RCC 7860 (cell line): ENCODE measurements at regions not wholly inside any gene's neighbourhood (a gene's known extent, or its start where the extent isn't known, plus 50 kb on each side); places are given as distances from the start of the nearest gene placed in this dataset.

ENCODE experiments used
- DNase-seq: peaks from one replicate; pipeline ENCODE4 v3.0.0-alpha.2; 2015; ENCODE audit warnings: low spot score
- FAIRE-seq: peaks from 2 replicates; lab custom pipeline; 2012; peaks lifted over from hg19 to GRCh38; lab: Jason Lieb, UNC

DNA sequence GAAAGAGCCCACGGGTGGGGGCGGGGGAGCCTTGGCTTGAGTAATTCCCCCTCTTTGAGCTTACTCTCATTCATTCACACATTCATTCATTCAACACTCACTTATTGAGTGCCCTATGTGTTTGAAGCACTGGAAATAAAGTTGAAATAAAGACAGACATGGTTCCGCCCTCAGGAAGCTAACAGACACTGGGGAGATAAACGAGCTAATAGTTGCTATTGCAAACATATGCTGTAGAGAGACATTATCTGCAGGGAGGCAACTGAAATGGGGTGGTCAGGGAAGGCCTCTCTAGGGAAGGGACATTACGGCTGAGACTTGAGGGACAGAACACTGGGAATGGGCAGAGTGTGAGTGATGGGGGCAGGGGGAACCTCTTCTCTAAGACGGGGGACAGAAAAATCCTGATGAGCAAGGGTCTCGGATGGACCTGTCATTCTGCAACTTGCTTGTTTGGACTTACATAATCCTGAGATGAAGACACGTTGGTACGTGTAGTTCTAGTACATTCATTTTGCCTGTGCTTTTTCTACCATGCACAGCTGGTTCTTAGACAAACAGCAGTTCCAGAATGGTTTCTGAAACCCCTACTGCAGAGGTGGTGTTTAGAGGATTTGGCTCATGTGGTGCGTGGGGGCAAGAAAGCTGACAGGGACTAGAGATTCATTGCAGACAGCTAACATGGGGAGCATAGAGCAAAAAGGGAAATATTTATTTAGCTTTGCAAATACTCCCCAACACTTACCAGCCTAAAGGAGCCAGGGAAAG lies 71.1 kb upstream of the BLCAP start:
- FAIRE-seq, result no peak
- DNase-seq, result no peak

DNA sequence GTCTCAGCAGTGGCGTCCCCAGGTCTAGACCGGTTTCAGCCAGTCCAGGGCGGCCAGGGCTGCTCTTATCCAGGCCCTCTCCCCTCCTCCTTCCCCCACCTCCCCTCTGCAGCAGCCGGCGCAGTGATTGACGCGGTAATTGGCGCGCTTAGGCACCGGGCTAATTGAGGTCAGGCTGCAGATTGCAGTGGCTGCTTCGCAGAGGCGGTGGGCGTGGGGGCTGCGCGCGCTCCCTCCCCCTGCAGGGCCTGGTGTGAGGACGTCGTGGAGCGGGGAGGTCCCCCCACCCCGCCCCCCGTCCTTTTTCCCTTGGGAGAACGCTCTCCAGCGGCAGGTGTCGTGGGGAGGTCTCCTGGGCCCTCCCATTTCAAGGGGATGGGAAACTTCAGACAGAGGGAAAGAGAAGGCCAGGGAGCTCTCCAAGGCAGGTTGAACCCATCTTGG lies 70.4 kb upstream of the BLCAP start:
- FAIRE-seq (no peak), DNase-seq (no peak)

DNA sequence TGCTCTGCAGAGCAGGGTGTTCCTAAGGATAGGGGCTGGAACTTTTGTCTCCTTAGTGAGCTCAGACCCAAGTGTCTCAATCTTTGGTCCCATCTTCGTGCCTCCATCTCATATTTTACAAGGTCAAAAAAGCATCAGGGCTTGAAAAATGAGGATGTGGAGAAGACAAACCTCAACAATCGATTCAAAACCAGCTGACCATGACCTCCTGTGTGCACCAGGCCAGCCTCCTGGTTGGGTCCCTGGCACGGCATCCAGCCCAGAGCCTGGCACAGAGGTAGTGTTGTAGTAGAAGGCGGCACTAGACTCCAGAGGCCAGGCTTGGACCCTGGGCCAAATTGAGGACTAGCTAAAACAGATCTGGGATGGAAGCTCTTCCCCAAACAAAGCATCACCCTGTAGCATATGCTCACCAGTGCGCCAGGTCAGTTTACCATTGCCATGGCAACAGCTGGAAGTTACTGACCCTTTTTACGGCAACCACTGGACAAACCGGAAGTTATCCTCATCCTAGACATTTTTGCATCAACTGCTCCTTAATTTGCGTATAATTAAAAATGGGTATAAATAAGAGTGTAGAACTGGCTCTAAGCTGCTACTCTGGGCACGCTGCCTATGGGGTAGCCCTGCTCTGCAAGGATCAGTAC lies 69.3 kb upstream of the BLCAP start:
- DNase-seq (no peak), FAIRE-seq (no peak)

DNA sequence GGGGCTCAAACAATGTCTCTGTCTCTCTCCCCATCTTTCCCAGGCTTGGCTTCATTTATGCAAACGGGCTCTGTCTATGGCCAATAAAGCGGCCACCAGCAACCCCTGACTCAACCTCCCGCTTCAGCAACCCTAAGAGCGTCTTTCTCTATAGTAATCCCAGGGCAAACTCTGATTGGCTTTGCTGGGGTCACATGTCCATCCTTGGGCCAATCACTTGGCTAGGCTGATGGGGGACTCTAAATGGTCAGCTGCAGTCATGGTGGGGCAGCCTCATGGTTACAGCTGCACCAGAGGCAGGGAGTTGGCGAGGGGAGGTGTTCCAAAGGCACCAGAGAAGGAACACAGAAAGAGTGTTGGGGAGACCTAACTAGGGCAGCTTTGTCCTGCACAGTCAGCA lies 68.5 kb upstream of the BLCAP start:
- FAIRE-seq (no peak), DNase-seq (no peak)

DNA sequence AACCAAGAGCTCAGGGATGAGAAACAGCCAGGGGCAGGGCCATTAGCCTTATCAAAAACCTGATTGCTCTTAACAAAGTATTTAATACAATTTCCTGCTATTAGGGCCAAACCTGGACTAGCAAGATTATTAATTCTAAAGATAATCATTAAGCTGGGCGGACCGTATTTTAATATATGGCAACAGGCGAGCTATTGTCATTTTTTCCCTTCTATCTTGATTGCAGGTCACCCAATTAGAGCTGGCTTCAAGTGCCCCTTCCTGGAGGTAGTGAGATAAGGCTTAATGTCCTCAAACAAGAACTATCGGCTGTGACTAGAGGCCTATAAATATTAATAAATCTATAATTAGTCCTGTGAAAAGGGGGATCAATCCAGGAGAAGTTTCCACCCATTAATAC lies 66.0 kb upstream of the BLCAP start:
- DNase-seq (no peak), FAIRE-seq (no peak)

DNA sequence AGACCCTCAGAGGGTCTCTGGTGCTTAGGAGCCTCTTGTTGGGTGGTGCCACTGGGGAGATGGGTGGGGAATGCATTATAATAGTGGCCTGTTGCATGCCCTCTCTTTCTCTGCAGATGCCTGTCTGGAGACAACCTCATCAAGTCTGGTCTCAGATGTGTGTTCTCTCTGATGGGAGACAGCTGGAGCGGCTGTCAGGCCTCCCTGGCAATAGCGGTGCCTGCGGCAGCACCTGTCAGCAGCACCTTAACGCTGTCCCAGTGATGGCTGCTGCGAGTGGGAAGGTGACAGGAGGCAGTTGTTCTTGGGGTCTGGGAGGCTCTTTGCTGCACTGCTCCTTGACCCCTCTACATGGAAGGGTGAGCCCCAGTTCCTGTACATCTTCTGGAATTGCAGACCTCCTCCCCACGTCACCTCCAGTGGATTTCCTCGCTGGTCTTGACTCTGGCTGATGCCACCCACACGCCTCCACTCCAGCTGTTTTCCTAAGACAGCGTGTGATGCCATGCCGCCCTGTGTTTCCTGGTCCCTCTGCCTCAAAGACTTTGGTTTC lies 63.3 kb upstream of the BLCAP start:
- no peak for FAIRE-seq
- DNase-seq, result no peak

DNA sequence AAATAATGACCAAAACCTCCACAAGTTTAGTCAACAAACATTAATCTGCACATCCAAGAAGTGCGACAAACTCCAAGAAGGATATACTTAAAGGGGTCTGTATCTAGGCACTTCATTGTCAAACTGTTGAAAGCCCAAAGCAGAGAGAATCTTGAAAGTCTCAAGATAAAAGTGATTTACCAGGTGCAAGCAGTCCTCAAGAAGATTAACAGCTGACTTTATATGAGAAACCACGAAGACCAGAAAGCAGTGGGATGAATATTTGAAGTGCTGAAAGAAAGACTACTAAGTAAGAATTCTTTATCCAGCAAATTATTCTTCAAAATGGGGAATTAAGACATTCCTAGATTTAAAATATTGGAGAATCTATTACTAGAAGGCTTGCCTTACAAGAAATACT lies 58.4 kb upstream of the BLCAP start:
- FAIRE-seq, result no peak

DNA sequence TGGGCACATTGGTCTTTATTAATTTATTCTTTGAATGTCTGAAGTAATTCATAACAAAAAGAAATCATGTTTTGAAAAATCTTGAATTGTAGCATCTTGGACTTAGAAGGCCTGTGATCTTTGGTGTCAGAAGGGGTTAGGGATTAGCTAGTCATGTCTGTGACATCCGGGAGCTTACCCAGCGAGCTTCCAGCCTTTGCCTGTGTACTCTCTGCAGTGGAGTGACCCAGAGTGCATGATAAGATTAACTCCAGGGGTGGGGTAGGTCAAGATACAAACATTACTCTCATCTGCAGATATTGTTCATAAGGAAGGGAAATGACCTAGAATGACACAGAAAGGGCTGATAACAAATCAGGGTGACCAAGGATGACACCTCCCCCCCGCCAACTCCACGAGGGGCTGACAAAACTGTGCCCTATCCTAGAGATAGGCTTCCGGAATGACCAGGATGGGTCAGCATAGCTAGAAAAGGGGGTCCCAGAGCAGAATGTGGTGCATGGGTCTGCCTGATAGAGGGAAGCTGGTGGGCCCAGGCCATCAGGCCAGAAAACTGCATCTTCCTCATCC lies 56.6 kb upstream of the BLCAP start:
- no peak for FAIRE-seq

More for the DNA sequence above, 58.4 kb upstream of the BLCAP start:
- DNase-seq, result no peak

DNA sequence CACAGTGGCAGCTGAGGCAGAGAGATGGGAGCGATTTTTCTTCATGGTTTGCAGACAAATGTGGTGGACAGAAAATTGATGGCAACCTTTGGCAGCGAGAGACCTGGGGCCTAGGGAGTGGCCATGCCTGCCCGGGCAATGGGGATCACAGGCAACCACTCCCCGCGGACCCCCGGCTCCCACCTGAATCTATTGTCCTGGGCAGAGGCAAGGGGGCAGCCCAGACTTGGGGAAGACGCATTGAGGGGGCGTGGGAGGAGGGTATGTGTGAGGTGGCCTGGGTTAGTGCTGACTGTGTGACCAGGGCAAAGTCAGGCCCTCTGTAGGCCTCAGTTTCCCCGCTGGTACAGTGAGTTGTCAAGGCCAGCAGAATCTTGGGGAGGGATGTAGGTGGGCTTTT lies 53.6 kb upstream of the BLCAP start:
- FAIRE-seq, result no peak

More for the DNA sequence above, 56.6 kb upstream of the BLCAP start:
- no peak for DNase-seq

DNA sequence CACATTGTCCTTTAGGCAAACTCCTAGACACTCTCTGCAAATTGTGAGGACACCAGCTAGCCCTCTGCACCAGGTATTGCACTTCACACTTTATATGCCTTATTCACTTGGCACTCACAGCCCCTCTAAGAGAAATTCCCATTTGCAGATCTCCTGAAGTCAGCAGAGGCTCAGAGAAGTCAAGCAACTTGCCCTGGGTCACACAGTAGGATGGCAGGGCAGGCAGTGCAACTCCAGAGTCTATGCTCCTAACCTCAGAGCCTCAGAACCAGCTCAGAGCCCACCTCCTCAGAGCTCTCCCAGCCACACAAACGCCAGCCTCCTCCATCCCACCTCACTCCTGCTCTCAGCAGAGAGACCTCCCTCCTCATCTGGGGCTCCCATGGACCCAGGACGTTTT lies 52.4 kb upstream of the BLCAP start:
- no peak for DNase-seq
- no peak for FAIRE-seq

More for the DNA sequence above, 53.6 kb upstream of the BLCAP start:
- no peak for DNase-seq

DNA sequence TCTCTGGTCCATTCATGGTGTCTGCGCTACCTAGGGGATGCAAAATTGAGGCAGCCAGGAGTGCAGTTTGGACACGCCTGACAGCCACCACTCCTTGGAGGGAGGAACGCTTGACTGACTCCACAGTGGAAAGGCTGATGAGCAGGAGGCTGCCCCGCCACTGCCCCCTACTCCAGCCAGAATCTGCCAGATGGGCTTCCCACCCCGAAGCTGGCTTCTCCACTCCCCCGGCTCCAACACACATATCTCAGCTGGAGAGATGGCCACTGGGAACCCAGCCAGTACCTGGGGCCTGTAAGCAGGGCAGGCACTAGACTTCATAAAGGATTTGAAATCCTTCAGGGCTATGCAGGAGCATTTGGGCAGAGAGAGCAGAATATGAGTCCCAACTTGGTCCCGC lies 51.4 kb upstream of the BLCAP start:
- no peak for FAIRE-seq
- no peak for DNase-seq

DNA sequence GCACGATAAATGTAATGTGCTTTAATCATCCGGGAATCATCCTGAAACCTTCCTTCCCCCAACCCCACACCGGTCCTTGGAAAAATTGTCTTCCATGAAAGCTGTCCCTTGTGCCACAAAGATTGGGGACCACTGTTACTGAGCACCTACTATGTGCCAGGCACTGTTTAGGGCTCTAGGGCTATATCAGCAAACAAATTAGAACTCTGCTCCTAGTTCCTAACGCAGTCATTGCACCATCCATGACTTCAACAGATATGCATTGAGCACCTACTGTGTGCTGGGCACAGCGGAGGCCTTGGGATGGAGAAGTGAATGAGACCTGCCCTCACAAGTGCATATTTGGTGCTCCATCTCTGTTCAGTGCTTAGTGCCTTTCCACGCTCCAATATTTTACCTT lies 50.3 kb upstream of the BLCAP start:
- FAIRE-seq (no peak), DNase-seq (no peak)
